ENCODE measurements at regions not wholly inside any gene's neighbourhood (a gene's known extent, or its start where the extent isn't known, plus 50 kb on each side); places are given as distances from the start of the nearest gene placed in this dataset.

DNA sequence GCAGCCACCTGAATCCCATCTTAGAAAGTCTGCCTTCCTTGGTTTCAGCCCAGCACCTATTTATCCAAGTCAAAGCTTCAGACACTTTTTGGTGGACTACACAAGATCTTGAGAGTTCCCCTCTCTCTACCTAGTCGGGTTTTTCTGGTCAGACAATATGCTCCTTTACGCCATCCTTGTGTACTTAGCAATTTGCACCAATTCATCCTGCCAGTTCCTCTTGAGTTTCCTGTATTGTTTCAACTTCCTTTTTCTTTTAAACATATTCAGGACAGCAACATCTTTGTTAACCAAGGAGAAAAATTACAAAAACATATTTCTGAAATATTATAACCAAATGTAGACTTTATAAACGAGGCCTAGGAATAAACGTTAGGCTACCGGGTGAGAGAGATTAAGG lies 368.2 kb upstream of the CADM1 start:
- no peak for DNase-seq (ENCODE audit: low spot score)

- DNase-seq (ENCODE audit: low spot score), result no peak
Measured at GRCh38 chr11:115871161-115871760, 367.0 kb upstream of the CADM1 start.

DNA sequence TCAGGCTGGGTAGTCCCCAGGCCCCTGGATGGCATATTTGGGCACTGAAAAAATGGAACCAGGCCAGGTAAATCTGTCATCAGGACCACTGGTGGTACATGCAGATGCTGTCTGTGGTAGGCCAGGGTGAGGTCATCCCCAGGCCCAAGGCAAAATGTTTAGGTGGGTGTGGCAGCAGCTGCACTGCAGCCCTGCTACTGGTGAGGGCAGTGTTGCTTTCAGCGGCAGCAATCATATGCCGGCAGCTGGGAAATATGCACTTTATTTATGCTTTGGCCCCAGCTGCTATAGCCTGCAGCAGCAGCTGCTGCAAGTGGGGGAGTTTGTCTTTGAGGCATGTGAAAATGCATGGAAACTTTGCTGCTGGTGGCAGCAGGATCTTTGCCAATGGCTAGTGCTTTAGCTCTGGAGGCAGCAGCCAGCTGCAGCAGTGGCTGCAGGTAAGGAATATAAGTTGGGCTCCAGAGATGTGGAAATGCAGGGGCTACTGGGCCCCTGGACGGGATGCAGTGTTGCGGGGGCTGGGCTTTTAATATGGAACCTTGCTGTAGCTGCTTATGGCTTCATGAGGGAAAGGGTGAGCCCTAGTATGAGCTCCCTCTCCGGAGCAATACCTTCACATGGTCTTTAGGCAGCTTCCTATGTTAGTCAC lies 365.7 kb upstream of the CADM1 start:
- DNase-seq (ENCODE audit: low spot score), result no peak

DNA sequence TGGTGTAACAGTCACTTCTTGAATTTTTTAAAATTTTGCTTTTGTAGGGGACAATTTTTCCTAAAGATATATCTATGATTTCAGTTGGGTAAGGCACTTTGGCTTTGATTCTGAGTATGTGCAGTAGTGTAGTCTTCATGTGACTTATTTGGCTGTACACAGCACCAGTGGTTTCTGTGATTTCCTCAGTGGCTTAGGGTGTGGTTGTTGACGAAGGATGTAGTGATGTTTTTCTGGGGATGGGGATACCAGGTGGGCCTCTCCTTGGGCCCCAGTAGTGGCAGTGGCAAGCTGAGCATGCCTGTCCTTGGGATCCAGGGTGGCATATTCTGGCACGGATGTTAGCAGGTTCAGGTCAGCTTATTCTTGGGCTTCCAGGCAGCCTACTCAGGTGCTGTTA lies 364.9 kb upstream of the CADM1 start:
- DNase-seq (ENCODE audit: low spot score), result no peak

GRCh38 chr11:115860246-115860645 lies 356.0 kb upstream of the CADM1 start:
- no peak for DNase-seq (ENCODE audit: low spot score)

DNA sequence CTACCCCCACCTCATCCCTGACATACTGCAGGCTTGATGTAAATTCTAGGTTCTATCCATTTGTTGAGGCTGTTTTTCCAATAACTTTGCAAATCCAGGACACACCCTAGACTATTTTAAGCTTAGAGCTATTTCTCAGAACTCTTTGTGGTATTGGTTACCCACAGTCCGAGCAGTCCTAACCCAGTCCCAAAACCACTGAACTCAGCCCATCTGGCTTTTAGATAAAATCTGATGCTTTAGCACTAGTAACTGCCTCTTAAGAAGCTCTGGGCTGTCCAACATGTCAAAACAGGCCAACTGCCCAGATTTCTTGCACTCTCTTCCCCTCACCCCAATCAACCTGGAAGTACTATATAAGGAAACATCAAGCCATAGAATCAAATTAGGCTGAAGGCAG lies 344.4 kb upstream of the CADM1 start:
- no peak for DNase-seq (ENCODE audit: low spot score)

DNA sequence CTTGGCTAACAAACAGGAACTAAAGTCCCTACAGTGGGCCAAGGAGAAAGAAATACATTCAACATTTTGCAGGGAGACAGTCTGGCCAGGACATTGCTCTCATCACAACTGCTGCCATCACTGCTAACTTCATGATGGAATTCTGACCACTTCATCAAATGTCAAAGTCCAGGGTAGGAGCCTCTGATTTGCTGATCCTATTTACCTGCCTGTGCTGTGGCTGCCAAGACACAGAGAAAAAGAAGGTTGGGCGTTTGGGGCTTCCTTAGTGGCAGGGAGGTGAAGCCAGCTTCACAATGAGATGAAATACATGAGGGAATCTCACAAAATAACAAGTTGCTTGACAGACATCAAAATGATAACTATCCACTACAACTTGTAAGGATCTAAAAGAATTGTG lies 343.9 kb upstream of the CADM1 start:
- no peak for DNase-seq (ENCODE audit: low spot score)

DNA sequence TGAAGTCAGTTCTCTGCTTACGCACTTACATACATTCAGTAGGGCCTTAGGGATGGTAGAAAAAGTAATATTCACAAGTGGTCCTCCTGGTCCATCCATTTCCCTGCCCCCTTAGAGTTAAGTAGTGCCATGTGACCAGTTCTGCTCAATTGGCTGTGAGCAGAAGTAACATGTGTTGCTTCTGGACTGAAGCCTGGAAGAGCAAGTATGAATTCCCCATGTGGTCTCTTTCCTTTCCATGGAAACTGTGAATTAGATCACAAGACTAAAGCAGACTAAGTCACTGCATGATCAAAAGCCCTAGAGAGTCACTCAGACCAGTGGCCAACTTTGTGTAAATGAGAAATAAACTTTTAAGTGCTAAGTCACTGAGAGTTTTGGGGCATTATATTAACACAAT lies 341.7 kb upstream of the CADM1 start:
- no peak for DNase-seq (ENCODE audit: low spot score)

GRCh38 chr11:115843685-115844084 lies 339.5 kb upstream of the CADM1 start:
- no peak for DNase-seq (ENCODE audit: low spot score)

GRCh38 chr11:115843111-115843510 lies 338.9 kb upstream of the CADM1 start:
- no peak for DNase-seq (ENCODE audit: low spot score)

GRCh38 chr11:115820026-115820425 lies 315.8 kb upstream of the CADM1 start:
- DNase-seq (ENCODE audit: low spot score), result no peak

GRCh38 chr11:115819014-115819413 lies 314.8 kb upstream of the CADM1 start:
- DNase-seq (ENCODE audit: low spot score), result no peak

GRCh38 chr11:115817844-115818468 lies 313.7 kb upstream of the CADM1 start:
- no peak for DNase-seq (ENCODE audit: low spot score)

DNA sequence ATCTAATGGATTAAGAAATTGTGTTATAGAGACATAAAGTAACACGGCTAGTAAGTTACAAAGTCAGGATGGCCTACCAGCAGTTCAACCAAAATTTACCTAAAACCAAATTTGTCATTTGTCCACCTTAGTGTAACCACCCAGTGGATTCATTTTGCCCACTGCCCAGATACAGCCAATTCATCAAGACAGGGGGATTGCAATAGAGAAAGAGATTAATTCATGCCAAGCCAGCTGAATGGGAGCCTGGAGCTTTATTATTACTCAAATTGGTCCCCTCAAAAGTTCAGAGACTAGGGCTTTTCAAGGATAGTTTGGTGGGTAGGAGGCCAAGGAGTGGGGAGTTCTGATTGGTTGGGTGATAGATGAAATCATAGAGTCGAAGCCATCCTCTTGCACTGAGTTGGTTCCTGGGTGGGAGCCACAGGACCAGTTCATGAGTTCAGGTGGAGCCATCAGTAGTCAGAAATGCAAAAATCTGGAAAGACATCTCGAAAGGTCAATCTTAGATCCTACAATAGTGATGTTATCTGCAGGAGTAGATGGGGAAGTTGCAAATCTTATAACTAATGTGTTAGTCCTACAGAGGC lies 304.2 kb upstream of the CADM1 start:
- no peak for DNase-seq (ENCODE audit: low spot score)

DNA sequence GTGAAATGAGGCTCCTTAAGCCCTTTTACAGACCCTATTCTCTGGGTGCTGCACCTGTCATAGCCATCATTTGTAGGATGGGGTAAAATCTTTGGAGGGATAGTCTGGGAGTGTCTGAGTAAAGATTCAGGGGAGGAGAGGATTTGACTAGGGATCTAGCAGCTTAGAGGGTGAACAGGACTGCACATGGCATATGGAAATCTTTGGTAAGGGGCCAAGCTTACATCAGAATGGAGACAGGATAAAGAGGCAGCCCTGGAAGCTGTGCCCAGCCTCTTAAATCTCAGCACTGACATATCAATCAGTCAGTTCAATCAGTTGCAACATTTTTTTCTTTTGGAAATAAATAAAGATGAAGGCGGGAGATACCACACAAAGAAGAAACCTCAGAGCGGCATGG lies 301.8 kb upstream of the CADM1 start:
- DNase-seq (ENCODE audit: low spot score), result no peak

- DNase-seq (ENCODE audit: low spot score), result no peak
Measured at GRCh38 chr11:115803073-115803740, 299.0 kb upstream of the CADM1 start.

DNA sequence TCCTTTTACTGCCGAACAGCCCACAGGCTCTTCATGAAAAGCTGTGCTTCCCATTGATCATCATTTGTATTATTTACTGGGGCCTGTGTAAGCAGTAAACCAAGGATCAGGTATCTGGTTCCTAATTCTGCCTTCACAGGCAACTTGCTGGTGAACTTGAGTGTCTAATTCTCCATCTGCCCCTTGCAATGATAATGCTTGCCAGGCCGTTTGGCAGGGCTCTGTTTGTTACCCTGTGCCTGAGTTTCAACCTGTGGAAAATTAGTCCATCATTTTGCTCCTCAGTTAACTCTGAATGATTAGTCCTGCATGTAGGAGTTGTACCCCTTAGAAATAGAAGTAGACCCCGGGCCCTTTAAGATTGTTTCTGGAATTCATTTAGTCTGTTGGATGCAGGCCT lies 298.4 kb upstream of the CADM1 start:
- no peak for DNase-seq (ENCODE audit: low spot score)

DNA sequence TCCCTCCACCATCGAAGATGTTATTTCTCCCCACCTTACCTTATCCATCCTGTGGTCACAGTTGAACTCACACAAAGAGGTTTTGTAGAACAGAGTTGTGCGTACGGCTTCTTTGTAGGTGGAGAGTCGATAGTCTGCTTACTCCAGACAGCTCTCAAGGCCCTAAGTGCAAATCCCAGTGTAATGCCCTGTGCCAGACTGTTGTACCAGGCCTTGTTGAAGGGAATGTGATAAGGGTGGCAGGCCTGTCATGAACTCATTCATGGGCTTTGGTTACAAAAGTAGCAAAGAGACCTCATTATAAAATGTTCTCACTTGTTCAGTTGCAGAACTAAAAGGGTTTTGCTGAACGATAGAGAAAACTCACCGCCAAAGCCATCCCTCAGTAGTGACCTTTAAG lies 288.7 kb upstream of the CADM1 start:
- no peak for DNase-seq (ENCODE audit: low spot score)

GRCh38 chr11:115787302-115787701 lies 283.1 kb upstream of the CADM1 start:
- no peak for DNase-seq (ENCODE audit: low spot score)

- no peak for DNase-seq (ENCODE audit: low spot score)
Measured at GRCh38 chr11:115784796-115785521, 280.7 kb upstream of the CADM1 start.

DNA sequence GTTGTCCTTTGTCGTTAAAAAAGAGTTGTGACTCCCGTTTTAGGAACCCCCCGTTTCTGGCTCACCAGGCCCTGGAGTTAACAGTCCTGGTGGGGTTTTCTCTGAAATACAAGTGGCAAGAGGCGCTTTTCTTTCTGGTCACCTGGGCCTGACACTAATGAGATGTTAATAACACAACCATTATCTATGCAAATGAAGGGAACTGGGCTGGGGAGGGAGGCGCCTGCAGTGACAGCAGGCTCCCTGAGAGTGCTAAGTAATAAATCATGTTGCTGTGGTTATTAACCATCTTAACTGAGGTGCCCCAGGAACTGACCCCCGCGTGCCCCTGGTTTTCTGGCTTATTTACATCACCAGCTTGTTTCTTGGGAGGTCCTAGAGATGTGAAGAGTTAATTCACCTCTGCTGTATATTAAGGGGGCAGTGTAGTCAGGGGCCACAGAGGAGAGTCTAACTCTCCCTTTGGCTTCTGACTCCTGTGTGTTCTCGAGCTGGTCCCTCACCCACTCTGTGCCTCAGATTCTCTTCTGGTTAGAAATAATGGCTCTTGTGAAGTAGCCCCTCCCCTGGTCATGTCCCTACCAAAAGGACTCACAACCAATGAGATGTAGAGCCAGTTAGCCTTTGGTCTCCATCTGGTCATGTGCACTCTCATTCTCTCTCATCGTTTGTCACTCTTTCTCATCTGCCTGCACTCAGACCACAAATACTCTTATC lies 276.6 kb upstream of the CADM1 start:
- DNase-seq (ENCODE audit: low spot score), result no peak
